Esophagus squamous epithelium (tissue), 5 donors: ENCODE measurements at regions not wholly inside any gene's neighbourhood (a gene's known extent, or its start where the extent isn't known, plus 50 kb on each side); places are given as distances from the start of the nearest gene placed in this dataset.
"Not testable (repeated sequence)": the region's sequence is repeated elsewhere in the genome, so short reads cannot be mapped to it uniquely, and the experiment has no call there.

Experiments
- DNase-seq: peaks from one replicate; lab custom pipeline; 2025; lab: John Stamatoyannopoulos, UW
- H3K27ac ChIP-seq, 4 donors: fragments of 200-600 bp; sonication (generic); one replicate each; pipeline ENCODE4 v1.5.1; 2016 to 2019; ENCODE audit warnings: mild to moderate bottlenecking in 1 of 4
- H3K27me3 ChIP-seq, 4 donors: fragments of 200-600 bp; sonication (generic); 1 replicate in 3 of 4; 2 replicates in 1 of 4; pipeline versions ENCODE4 v1.5.1 to v1.6.0; 2017 to 2021; ENCODE audit warnings: antibody characterized with exemption in 1 of 4
- H3K36me3 ChIP-seq, 3 donors: fragments of 200-600 bp; sonication (generic); one replicate each; pipeline ENCODE4 v1.5.1; 2016 to 2019
- H3K4me1 ChIP-seq, 3 donors: fragments of 200-600 bp; sonication (generic); one replicate each; pipeline ENCODE4 v1.5.1; 2017 to 2019
- H3K4me3 ChIP-seq, 4 donors: fragments of 200-600 bp; sonication (generic); 1 replicate in 3 of 4; 2 replicates in 1 of 4; pipeline ENCODE4 v1.5.1; 2016 to 2019; ENCODE audit warnings: mild to moderate bottlenecking in 2 of 4, moderate library complexity in 1 of 4
- H3K9me3 ChIP-seq, 3 donors: fragments of 200-600 bp; sonication (generic); one replicate each; pipeline ENCODE4 v1.5.1; 2016 to 2019
- CTCF ChIP-seq, 6 experiments: fragments of 450-650 bp in 4 of 6; fragments of 200-600 bp in 2 of 6; sonication (generic) in 2 of 6; IDR thresholded peaks; one replicate each; pipeline ENCODE4 v1.5.1; 2016 to 2019; ENCODE audit warnings: antibody characterized with exemption in 6 of 6, mild to moderate bottlenecking in 4 of 6, moderate library complexity in 4 of 6
- POLR2A ChIP-seq, 4 donors: fragments of 450-650 bp; IDR thresholded peaks; one replicate each; pipeline ENCODE4 v1.6.1; 2017; ENCODE audit warnings: antibody characterized with exemption in 4 of 4, mild to moderate bottlenecking in 4 of 4, moderate library complexity in 3 of 4
- WGBS, 2 donors: methylation state at CpG; one replicate each; pipeline ENCODE4 v1.1.5; 2018; 5-methylcytosine and 5-hydroxymethylcytosine counted together
- intact Hi-C: fragments of 100-400 bp; cut with DNase I; formaldehyde crosslinking; loops from one replicate; pipeline ENCODE4 v1.15.0; 2022
- donor health status: DM: yes; HTN: yes; CAD: no.

DNA sequence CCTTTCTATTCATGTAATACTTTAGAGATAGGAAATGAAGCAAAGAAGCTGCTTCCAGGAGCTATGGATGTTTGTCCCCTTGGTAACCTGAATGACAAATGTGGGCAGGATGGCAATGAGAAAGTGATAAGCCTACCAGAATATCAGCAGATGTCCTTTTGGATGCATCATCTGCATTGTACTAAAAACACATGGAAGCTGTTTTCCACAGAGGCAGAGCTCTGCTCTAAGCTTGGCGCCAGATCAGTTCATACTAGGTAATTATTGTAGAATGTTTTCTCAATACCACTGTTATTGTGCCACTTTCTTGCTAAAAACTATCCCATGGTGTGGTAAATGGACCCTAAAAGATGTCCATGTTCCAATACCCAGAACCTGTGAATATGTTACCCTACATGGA, 100.2 kb downstream of the DTWD1 start:
- DNase-seq = no peak
- Histone ChIP-seq H3K27me3 (no peaks in the 10 kb centered on the region), H3K27ac (no peak overlapping the region), H3K9me3 (no peaks in the 10 kb centered on the region), H3K4me1 (no peaks in the 10 kb centered on the region), H3K4me3 (no peak overlapping the region), H3K36me3 (no peaks in the 10 kb centered on the region)
- WGBS, 2 donors = 83 to 88% methylated on average over 1 of the region's 1 CpG
- intact Hi-C loops = no loop called here
- TF ChIP-seq POLR2A (IDR thresholded peaks at IDR 0.05) = no peak
- no peak for TF ChIP-seq CTCF (IDR thresholded peaks at IDR 0.05)

DNA sequence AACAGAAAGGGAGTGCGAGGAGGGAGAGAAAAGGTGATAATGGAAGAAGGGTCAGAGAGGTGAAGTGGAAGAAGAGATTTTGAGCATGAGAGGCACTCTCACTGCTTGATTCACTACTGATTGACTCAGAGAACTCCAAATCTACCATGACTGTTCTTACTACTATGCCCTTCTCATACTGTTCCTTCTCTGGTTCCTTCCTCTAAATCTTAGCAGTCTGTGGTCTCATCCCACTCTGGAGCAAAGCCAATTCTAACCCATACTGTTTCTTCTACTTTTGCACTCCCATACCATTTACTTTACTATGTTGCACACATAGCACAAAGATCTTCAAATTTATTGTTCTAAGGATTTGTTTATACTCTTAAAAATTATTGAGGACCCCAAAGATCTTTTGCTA, 100.8 kb downstream of the DTWD1 start:
- Histone ChIP-seq H3K4me3 (no peak overlapping the region), H3K27me3 (no peaks in the 10 kb centered on the region), H3K27ac (no peak overlapping the region), H3K9me3 (no peaks in the 10 kb centered on the region), H3K4me1 (no peaks in the 10 kb centered on the region), H3K36me3 (no peaks in the 10 kb centered on the region)
- TF ChIP-seq POLR2A (IDR thresholded peaks at IDR 0.05) = no peak
- no peak for TF ChIP-seq CTCF (IDR thresholded peaks at IDR 0.05)
- WGBS, 2 donors = 83 to 93% methylated on average over 1 of the region's 1 CpG
- intact Hi-C loops = no loop called here
- no peak for DNase-seq

- intact Hi-C loops = no loop called here
- Histone ChIP-seq H3K27ac (no peak overlapping the region), H3K9me3 (no peaks in the 10 kb centered on the region), H3K4me3 (no peak overlapping the region), H3K4me1 (no peaks in the 10 kb centered on the region), H3K36me3 (no peaks in the 10 kb centered on the region), H3K27me3 (no peaks in the 10 kb centered on the region)
- WGBS, 2 donors = 60 to 79% methylated on average over 2 of the region's 2 CpGs
- no peak for DNase-seq
- TF ChIP-seq CTCF (IDR thresholded peaks at IDR 0.05) (no peak), POLR2A (IDR thresholded peaks at IDR 0.05) (no peak)
Measured at GRCh38 chr15:49723981-49724380, 103.1 kb downstream of the DTWD1 start.

GRCh38 chr15:49731187-49732099, 110.6 kb downstream of the DTWD1 start:
- no peak for DNase-seq
- H3K36me3 ChIP-seq = no peaks in the 10 kb centered on the region
- H3K4me3 ChIP-seq = no peak overlapping the region
- WGBS, 2 donors = 58 to 82% methylated on average over 2 to 4 of the region's 5 CpGs
- no peaks in the 10 kb centered on the region for H3K27me3 ChIP-seq
- TF ChIP-seq CTCF (IDR thresholded peaks at IDR 0.05) (no peak), POLR2A (IDR thresholded peaks at IDR 0.05) (no peak)
- intact Hi-C loops = no loop called here
- no peak overlapping the region for H3K27ac ChIP-seq
- H3K9me3 ChIP-seq = no peaks in the 10 kb centered on the region
- H3K4me1 ChIP-seq = no peaks in the 10 kb centered on the region

DNA sequence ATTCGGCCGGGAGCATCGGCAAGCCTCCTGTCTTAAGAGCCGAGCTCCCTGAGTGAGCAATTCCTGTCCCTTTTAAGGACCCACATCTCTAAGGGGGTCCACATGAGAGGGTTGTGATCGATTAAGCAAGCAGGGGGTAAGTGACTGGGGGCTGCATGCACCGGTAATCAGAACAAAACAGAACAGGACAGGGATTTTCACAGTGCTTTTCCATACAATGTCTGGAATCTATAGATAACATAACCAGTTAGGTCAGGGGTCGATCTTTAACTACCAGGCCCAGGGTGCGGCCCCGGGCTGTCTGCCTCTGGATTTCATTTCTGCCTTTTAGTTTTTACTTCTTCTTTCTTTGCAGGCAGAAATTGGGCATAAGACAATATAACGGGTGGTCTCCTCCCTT, 111.3 kb downstream of the DTWD1 start:
- 60 to 62% methylated on average over 8 to 10 of the region's 10 CpGs for WGBS, 2 donors
- H3K4me1 ChIP-seq, H3K27ac ChIP-seq, H3K36me3 ChIP-seq, H3K9me3 ChIP-seq, DNase-seq, intact Hi-C loops, H3K4me3 ChIP-seq, H3K27me3 ChIP-seq: not testable (repeated sequence)

GRCh38 chr15:49734089-49734488, 113.2 kb downstream of the DTWD1 start:
- intact Hi-C loops, H3K27me3 ChIP-seq, DNase-seq, H3K4me1 ChIP-seq, H3K9me3 ChIP-seq, H3K4me3 ChIP-seq, H3K27ac ChIP-seq, H3K36me3 ChIP-seq: not testable (repeated sequence)
- 70 to 100% methylated on average over 1 of the region's 1 CpG for WGBS, 2 donors
